NCI-H1436 (cell line): ENCODE measurements at regions not wholly inside any gene's neighbourhood (a gene's known extent, or its start where the extent isn't known, plus 50 kb on each side); places are given as distances from the start of the nearest gene placed in this dataset.
"Not testable (repeated sequence)": the region's sequence is repeated elsewhere in the genome, so short reads cannot be mapped to it uniquely, and the experiment has no call there.

ENCODE experiments used
- DNase-seq: peaks from one replicate; lab custom pipeline; 2025; lab: John Stamatoyannopoulos, UW

DNA sequence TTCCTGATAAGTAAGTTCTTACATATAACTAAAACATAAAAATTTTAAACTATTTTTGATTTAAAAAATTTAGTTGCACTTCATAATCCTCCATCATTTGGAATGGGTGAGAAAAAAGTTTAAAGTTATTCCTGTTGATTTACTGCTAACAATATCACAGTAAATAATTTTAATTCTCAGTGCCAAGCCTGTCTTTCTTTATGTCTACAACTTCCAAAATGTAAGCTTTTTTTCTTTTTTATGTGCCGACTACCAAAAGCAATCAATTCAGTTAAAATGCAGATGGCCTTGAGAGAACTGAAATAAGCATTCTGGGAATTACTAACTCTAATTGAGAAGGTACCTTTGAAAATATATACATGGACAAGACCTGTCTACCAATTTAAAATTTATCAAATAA is 1224.3 kb upstream of the B3GALT2 start:
- DNase-seq = no peak

DNA sequence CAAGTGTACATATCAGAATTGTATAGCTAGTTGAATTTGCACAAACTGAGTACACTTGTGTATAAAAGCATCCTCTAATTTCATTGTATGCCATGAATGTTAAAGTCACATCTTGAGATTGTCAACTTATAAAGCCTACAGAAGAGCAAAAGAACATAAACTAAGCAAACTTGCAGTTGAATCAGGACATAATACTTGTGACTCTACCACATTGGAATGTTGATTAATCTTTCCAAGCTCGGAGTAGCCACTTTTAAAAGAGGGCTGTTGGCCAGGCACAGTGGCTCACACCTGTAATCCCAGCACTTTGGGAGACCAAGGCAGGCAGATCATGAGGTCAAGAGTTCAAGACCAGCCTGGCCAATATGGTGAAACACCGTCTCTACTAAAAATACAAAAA is 1220.8 kb upstream of the B3GALT2 start:
- DNase-seq = not testable (repeated sequence)

DNA sequence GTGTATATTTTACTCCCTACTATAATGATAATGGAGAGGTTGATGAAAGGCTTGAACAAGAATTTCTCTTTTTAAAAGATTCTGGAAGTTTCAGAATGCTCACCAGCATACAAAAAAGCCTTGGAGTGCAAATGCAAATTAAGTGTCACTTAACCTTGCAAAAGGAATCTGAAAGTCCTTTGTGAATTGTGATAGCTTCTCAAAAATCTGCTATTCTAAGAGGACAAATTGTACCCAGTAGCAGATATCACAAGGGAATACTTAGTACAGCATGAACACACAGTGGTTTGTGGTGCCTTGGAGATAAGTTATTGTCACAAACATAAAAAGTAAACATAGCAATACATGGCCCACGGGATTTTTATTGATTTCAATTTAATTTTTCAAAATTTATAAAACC is 1208.3 kb upstream of the B3GALT2 start:
- no peak for DNase-seq

DNA sequence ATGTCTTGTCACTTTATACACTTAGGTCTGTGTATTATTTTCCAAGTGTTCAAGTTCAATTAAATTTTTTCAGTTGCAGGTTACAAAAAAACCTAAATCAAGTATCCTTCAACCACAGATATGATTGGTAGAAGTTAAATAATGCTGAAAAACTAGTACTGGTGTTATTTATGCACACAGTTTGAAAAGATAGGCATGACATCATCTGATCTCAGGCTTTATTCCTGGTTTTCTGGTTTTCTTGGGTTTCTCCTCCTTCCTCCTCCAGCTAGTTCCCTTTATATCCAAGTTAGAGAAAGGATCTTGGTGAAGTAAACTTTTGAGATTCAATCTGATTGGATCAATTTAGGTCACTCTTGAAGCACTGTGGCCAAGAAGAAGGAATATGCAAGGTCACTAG is 1201.1 kb upstream of the B3GALT2 start:
- no peak for DNase-seq

DNA sequence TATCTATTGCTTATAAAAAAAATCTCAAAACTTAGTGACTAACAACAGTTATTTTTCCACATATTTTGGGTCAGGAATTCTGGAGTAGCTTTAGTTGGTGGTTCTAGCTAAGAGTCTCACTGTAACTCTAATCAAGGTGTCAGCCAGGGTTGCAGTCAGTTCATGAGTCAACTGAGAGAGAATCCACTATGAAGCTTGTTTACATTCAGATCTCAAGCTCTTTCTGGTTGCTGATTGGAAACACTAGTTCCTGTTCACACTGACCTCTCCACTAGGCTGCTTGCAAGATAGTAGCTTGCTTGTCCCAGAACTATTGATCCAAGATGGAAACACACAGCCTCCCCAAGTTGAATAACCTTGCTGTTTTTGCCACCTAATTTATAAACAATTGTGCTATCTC is 1192.1 kb upstream of the B3GALT2 start:
- DNase-seq = no peak

DNA sequence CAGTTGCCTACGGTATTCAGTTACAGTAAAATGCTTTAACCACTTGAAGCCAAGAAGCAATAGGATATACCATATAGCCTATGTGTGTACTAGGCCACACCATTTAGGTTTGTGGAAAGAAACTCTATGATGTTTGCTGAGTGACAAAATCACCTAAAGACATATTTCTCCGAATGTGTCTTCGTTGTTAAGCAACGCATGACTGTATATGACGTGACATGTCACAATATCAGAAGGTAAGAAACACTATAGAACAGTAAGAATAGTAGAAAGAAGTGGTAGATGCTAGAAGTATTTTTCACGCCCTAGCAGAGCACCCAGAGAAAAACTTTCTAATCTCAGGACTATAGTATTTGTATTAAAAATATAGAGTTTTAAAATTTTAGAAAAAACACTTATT is 1188.2 kb upstream of the B3GALT2 start:
- DNase-seq = no peak

DNA sequence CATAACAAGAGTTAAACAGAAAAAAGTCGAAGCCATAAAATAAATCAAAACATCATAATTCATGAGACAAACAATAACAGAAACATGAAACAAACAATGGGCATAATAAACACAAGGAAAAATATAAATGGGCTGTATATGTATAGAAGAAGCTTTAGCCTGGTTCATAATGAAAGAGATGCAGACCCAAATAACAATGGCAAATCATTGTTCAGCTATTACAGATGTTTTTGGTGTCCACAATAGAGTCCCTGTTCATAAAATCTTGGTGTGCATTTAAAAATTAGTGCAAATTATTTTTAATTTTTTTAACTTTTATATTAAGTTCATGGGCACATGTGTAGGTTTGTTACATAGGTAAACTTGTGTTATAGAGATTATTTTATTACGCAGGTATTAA is 1185.9 kb upstream of the B3GALT2 start:
- no peak for DNase-seq

DNA sequence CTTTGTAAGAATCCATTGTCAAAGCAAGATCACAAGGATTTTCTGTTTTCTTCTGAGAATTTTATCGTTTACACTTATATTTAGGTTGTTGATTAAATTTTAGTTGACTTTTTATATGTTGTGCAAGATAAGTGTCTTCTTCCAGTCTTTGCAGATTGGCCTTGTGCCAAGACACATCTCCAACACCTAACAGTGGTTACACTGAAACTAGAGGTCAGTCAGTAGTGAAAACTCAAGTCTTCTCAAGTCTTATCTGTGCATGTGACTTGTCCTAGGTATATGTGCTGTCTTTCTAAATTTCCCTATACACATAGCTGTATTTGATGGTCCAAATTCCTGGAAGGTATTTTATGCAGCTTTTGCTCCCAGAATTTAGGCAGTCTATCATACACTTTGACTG is 1183.2 kb upstream of the B3GALT2 start:
- DNase-seq = no peak

DNA sequence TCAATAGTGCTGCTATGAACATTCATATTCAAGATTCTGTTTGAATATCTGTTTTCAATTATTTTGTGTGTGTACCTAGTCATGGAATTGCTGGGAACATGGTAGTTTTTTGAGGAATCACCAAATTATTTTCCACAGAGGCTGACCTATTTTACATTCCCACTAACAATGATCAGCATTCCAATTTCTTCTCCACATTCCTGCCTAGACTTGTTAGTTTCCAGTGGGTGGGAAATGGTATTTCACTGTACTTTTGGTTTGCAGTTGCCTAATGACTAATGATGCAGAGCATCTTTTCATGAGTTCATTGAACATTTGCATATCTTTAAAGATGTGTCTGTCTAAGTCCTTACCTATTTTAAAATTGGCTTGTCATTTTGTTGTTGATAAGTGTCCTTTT is 1182.6 kb upstream of the B3GALT2 start:
- no peak for DNase-seq

DNA sequence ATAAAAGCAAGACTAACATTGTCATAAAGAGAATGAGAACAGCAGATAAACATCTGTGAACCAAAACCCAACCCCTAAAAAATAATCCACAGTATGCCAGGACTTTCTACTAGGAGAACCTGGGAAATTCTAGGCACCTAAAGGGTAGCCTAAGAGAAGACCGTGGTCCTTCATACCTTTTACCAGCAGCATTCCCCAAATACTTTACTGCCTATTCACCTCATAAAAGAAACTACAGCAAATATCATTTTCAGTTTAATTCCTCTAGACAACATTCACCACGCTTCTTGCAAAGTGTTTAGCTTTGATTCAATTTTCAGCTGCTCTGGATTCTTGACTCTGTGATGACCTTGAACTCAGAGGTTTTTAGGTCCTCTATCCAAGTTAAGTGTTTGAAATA is 1180.7 kb upstream of the B3GALT2 start:
- no peak for DNase-seq

DNA sequence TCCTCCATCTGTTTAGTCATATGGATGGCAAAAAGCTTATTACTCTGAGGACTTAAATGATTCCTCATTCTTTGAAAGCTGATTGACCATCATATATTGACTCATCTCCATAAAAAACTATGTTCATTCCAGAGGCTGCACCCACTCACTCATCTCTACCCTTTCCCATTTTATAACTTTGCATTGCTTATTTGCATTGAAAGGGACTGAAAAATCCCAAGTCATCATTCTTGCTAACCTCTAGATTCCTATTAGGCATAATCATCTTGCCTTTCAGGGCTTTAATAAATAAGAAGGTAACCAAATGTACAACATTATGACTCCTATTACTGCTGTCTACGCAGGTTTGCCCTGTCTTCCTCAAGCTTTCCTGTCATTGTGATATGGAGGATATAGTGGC is 1180.3 kb upstream of the B3GALT2 start:
- no peak for DNase-seq

DNA sequence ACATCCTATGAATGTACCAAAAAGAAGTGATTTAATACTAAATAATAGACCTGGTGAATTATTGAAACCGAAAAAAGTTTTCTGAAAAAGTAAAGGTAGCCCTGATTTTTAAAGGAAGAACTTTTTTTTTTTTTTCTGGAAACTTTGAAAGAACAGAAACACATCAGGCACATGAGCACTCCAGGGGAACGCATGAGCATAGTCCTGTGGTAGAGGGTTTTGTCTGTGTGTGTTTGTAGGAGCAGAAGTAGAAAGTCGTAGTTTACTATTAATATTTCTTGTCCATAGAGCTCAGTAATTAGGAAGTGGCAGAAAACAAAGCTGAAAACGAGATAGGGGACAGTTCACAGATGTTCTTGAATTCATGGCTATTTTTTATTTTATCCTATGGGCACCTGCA is 1175.9 kb upstream of the B3GALT2 start:
- no peak for DNase-seq

DNA sequence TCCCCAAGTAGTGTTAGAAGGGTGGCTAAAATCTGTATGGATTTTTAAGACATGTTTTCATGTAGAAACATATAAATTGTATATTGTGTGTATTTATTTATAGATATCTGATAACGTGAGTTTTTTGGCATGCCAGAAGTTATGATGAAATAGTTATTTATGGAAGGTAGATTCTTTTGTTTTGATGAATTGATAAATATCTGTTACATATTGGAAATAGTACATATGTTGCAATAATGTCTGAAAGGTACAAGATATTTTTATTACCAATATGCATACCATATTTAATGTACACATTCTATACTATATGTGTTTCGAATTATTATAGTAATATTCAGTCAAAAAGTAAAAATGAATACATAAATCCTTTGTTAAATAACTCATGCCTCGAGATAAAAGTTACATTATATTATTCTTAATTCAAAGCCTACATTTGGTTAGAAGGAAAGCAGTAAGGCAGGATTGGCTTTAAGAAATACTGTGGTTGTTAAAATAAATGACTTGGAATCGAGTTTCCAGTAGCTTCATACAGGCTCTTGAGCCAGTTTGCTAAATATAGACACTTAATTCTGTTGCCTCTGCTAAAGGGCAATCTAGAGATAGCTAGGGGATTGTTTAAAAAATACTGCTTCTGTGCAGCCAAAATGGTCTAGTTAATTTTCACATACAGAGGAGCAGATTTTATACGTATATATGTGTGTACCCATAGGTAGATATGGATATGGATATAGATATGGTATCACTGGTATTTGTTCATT is 1175.1 kb upstream of the B3GALT2 start:
- DNase-seq = no peak

DNA sequence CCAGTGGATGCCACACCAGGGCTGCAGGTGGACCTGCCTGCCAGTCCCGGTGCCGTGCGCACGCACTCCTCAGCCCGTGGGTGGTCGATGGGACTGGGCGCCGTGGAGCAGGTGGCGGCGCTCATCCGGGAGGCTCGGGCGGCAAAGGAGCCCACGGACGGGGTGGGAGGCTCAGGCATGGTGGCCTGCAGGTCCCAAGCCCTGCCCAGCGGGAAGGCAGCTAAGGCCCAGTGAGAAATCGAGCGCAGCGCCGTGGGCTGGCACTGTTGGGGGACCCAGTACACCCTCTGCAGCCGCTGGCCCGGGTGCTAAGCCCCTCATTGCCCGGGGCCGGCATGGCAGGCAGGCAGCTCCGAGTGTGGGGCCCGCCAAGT is 1171.8 kb upstream of the B3GALT2 start:
- no peak for DNase-seq

DNA sequence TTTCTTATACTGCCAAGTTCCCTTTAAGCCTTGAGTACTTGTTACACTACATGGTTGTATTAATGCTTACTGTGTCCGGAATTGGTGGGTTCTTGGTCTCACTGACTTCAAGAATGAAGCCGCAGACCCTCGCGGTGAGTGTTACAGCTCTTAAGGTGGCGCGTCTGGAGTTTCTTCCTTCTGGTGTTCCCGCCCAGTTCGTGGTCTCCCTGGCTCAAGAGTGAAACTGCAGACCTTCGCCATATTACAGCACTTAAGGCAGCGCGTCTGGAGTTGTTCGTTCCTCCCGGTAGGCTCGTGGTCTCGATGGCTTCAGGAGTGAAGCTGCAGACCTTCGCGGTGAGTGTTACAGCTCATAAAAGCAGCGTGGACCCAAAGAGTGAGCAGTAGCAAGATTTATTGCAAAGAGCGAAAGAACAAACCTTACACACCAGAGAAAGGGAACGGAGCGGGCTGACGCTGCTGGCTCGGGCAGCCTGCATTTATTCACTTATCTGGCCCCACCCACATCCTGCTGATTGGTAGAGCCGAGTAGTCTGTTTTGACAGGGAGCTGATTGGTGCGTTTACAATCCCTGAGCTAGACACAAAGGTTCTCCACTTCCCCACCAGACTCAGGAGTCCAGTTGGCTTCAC is 1171.3 kb upstream of the B3GALT2 start:
- not testable (repeated sequence) for DNase-seq

DNA sequence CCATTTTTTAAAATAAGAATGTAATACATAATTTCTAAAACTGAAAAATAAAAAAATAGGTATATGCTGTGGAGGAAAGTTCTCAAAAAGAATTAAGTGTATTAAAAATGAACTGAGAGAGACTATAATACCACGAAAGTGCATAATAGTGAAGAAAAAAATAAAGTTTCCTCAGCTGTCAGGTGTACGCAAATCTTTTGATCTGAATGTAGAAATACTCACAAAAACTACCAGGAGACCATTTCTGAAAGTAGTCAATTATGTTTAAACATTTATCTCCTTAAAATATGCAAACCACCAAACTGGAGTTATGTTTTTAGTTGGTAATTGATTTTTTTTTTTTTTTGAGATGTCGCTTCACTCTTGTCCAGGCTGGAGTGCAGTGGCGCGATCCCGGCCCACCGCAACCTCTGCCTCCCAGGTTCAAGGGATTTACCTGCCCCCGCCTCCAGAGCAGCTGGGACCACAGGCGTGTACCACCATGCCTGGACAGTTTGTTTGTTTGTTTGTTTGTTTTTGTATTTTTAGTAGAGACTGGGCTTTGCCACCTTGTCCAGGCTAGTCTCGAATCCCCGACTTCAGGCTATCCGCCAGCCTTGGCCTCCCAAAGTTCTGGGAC is 1169.2 kb upstream of the B3GALT2 start:
- DNase-seq = no peak

DNA sequence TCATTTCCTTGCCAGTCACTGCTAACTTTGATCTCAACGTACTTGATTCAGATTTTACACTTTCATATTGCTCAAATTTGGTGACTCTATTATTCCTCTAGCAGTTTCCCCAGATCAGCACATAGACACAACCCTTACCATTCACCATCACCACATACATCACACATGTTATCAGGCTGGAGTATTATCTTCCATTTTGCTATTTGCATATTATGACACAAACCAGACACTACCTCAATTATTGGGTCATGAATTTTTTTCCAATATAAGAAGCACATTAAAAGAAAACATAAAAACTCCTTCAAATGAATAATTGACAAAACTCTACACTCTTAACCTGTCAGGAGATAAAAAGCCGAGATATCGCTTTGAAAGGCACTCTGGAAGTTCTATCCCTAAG is 1166.7 kb upstream of the B3GALT2 start:
- DNase-seq = no peak

DNA sequence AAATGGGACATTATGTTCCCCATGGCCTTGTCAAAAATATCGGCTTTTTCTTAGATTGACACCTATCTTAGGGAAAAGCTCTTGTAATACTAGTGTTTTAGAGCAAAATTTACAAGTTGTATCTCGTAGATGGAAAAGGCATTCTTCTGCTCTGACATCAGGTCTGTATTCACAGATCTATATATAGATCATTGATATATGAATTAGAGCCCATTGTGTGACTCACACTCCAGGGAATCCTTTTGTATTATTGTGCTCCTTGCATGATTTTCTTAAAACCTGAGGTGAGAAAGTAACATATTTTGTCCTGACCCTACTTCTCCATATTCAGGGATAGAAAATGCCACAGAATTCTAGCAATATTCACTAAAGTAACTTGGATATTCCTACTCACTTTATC is 1160.8 kb upstream of the B3GALT2 start:
- no peak for DNase-seq

DNA sequence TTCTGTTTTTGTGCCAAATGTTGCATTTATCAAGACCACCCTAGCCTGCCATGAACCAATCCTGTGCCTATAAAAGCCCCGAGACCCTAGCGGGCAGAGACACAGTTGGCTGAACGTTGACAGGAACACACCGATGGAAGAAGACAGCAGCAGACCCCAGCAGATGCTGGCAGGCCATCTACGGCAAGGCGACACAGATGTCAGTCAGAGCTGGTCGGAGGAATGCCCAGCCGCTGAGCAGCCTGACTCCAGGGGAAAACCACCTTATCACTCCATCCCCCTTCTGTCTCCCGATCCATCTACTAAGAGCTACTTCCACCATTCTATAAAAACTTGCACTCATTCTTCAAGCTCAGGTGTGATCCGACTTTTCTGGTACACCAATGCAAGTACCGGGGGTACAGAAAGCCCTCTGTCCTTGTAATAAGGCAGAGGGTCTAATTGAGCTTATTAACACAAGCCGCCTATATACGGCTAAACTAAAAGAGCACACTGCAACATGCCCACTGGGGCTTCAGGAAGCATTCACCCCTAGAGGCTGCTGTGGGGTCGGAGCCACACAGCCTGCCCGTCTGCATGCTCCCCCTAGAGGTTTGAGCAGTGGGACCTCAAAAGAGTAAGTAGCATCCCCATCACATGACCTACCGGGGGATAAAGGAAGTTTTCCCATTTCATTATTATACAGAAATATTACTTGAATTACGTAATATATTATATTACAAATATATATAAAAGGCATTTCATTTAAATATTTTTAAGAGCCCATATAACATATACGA is 1156.3 kb upstream of the B3GALT2 start:
- DNase-seq = no peak

DNA sequence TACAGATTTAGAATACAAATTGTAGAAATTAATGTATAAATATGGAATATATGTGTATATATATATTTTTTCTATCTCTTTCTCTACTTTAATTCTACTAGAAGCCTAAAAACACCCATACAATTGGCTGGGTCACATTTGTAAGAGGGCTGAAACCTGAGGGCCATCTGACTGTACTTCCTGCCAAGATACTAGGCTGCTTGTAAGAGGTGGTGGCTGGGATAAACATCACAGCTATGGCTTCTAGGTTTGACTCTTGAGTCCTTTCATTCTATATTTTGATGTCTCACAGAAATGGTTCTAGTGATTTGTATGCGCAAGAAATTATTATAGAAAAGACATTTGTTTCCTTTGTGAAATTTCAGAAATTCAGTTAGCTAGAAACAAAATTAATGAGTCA is 1155.2 kb upstream of the B3GALT2 start:
- no peak for DNase-seq

DNA sequence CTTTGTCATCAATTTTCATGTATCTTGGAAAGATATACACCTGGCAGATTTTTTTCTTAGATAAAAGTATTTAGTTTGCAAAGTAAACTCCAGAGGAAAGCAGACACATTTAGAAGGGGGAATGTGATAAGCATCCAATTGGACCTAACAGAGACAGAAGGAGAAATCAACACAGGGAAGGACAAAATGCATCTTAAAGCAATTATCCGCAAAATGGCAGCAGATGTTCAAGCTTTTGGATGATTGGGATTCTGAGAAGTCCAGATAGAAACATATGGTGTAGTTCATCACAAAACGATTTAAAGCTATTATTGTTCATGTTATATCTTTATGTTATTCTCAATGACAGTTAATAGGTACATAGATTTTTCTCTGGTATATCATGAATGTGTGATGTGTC is 1153.1 kb upstream of the B3GALT2 start:
- DNase-seq = no peak

DNA sequence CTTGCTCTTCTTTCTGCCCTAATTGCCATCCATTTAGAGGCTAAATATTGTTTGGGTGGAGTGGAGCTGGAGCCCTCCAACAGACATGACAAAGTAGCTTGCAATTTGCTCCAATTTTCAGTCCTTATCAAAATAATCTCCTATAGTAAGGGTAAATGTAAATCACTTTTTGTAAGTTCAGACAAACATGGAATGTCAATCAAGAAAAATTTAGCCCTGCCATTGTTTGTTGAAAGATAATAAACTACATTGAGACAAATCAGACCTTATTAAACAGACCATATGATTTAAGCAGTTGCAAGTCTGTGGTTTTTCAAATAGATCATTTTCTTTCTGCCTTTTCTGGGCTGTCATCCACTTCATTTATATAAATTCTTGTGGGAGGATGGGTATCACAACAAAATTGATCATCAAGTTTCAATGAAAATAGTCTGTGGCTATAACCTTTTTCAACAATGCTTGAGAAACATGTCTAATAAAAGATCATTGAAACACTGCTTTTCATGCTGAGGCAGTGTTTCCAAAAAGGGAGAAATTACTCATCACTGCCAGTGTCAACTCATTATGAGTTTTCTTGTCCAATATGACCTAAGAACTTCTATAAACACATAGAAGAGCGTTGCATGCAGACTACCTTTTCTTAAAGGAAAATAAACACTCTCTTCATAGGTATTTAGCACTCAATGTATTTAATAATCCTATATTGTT is 1152.0 kb upstream of the B3GALT2 start:
- no peak for DNase-seq
